H1 (cell line): ENCODE measurements at regions not wholly inside any gene's neighbourhood (a gene's known extent, or its start where the extent isn't known, plus 50 kb on each side); places are given as distances from the start of the nearest gene placed in this dataset.

Source experiments
- CTCF ChIA-PET: fragments of 300-600 bp; sonication (Branson Sonifier 250); formaldehyde crosslinking; loops from one replicate; lab custom pipeline; 2021; ENCODE audit not compliant: partially characterized antibody; lab: Charles Lee
- POLR2A ChIA-PET: fragments of 300-600 bp; sonication (Branson Sonifier 250); formaldehyde crosslinking; loops from one replicate; lab custom pipeline; 2021; ENCODE audit warnings: inconsistent platforms; ENCODE audit not compliant: partially characterized antibody; lab: Charles Lee
- DNase-seq, 2 experiments: peaks; one replicate each; pipeline versions ENCODE4 v3.0.0 to v3.0.0-alpha.2; 2010 to 2022; ENCODE audit warnings: low spot score in 2 of 2, low read depth in 1 of 2, mixed read lengths in 1 of 2
- FAIRE-seq: peaks from 2 replicates; lab custom pipeline; 2011; peaks lifted over from hg19 to GRCh38; lab: Jason Lieb, UNC
- H2AFZ ChIP-seq: 2 replicates; pipeline ENCODE4 v1.8.1; 2012; ENCODE audit warnings: low read length, inconsistent platforms
- H2AK5ac ChIP-seq: 2 replicates; pipeline ENCODE4 v1.6.1; 2013; ENCODE audit warnings: low read depth, low read length
- H2BK120ac ChIP-seq: replicated peaks from 2 replicates; pipeline ENCODE3; 2013; ENCODE audit warnings: low read depth, low read length, inconsistent platforms
- H2BK12ac ChIP-seq: 2 replicates; pipeline ENCODE4 v1.6.1; 2013; ENCODE audit warnings: low read depth, low read length
- H2BK15ac ChIP-seq: 2 replicates; pipeline ENCODE4 v1.6.1; 2013; ENCODE audit warnings: low read length
- H2BK20ac ChIP-seq: 2 replicates; pipeline ENCODE4 v1.6.1; 2013; ENCODE audit warnings: low read length
- H2BK5ac ChIP-seq: 2 replicates; pipeline ENCODE4 v1.6.1; 2013; ENCODE audit warnings: low read depth, low read length
- H3K14ac ChIP-seq: 2 replicates; pipeline ENCODE4 v1.6.1; 2013; ENCODE audit warnings: inconsistent platforms; ENCODE audit not compliant: insufficient read length
- H3K18ac ChIP-seq: 2 replicates; pipeline ENCODE4 v1.6.1; 2013; ENCODE audit warnings: low read length; ENCODE audit errors: extremely low read depth
- H3K23ac ChIP-seq: 2 replicates; pipeline ENCODE4 v1.6.1; 2013; ENCODE audit warnings: inconsistent platforms; ENCODE audit not compliant: insufficient read length
- H3K23me2 ChIP-seq: 2 replicates; pipeline ENCODE4 v1.6.1; 2013; ENCODE audit warnings: low read depth, low read length
- H3K27ac ChIP-seq: 2 replicates; pipeline ENCODE4 v1.6.1; 2011; ENCODE audit warnings: low read depth, low read length, inconsistent platforms
- H3K27me3 ChIP-seq, 4 experiments: replicated peaks in 1 of 4; 1 replicate in 1 of 4; 2 replicates in 3 of 4; pipeline versions ENCODE4 v1.6.1 to v1.8.1; 2011 to 2013; ENCODE audit warnings: low read length in 3 of 4, mild to moderate bottlenecking in 3 of 4, inconsistent platforms in 2 of 4, mixed read lengths in 2 of 4, moderate library complexity in 1 of 4; ENCODE audit not compliant: control insufficient read depth in 3 of 4, insufficient read depth in 3 of 4; ENCODE audit errors: extremely low read depth in 1 of 4
- H3K36me3 ChIP-seq, 4 experiments: 2 replicates each; pipeline versions ENCODE4 v1.6.1 to v1.8.1; 2011 to 2013; ENCODE audit warnings: mild to moderate bottlenecking in 4 of 4, low read length in 3 of 4, moderate library complexity in 2 of 4, control low read depth in 1 of 4, inconsistent platforms in 1 of 4; ENCODE audit not compliant: insufficient read depth in 4 of 4, control insufficient read depth in 2 of 4
- H3K4ac ChIP-seq: replicated peaks from 2 replicates; pipeline ENCODE3; 2013; ENCODE audit warnings: low read length, low read depth, mixed read lengths, inconsistent platforms; ENCODE audit not compliant: insufficient read length
- H3K4me1 ChIP-seq, 4 experiments: replicated peaks in 1 of 4; 1 replicate in 1 of 4; 2 replicates in 3 of 4; pipeline versions ENCODE4 v1.6.1 to v1.8.1; 2011 to 2013; ENCODE audit warnings: low read length in 3 of 4, inconsistent platforms in 2 of 4, mixed read lengths in 1 of 4; ENCODE audit not compliant: insufficient read depth in 4 of 4, control insufficient read depth in 3 of 4
- H3K4me2 ChIP-seq, 2 experiments: 2 replicates each; pipeline versions ENCODE4 v1.6.1 to v1.8.1; 2011 to 2013; ENCODE audit warnings: low read depth in 2 of 2, low read length in 2 of 2, control low read depth in 1 of 2, inconsistent platforms in 1 of 2, mild to moderate bottlenecking in 1 of 2; ENCODE audit not compliant: insufficient read depth in 1 of 2
- H3K4me3 ChIP-seq, 4 experiments: fragments of 200-600, 300-600 bp in 1 of 4; sonication (generic), shearing (Covaris generic), sonication (Bioruptor Twin) in 1 of 4; 2 replicates each; pipeline versions ENCODE4 v1.5.1 to v1.8.1; 2011 to 2016; ENCODE audit warnings: low read length in 4 of 4, low read depth in 3 of 4, control low read depth in 2 of 4, inconsistent platforms in 2 of 4, mild to moderate bottlenecking in 2 of 4, mixed read lengths in 1 of 4, moderate library complexity in 1 of 4; ENCODE audit not compliant: insufficient read depth in 2 of 4; ENCODE audit errors: extremely low read depth in 1 of 4
- H3K56ac ChIP-seq: replicated peaks from 2 replicates; pipeline ENCODE3; 2013; ENCODE audit warnings: low read depth, mild to moderate bottlenecking, mixed read lengths, low read length, inconsistent platforms; ENCODE audit not compliant: insufficient read length
- H3K79me1 ChIP-seq: 2 replicates; pipeline ENCODE4 v1.6.1; 2013; ENCODE audit warnings: low read depth, low read length, control low read depth
- H3K79me2 ChIP-seq, 2 experiments: 2 replicates each; pipeline versions ENCODE4 v1.6.1 to v1.8.1; 2012 to 2013; ENCODE audit warnings: low read length in 2 of 2, mild to moderate bottlenecking in 2 of 2, inconsistent platforms in 1 of 2; ENCODE audit not compliant: insufficient read depth in 2 of 2, control insufficient read depth in 1 of 2
- H3K9ac ChIP-seq, 4 experiments: replicated peaks in 1 of 4; 1 replicate in 1 of 4; 2 replicates in 3 of 4; pipeline versions ENCODE4 v1.6.1 to v1.8.1; 2011 to 2013; ENCODE audit warnings: low read depth in 3 of 4, low read length in 3 of 4, control low read depth in 2 of 4, mild to moderate bottlenecking in 2 of 4, moderate library complexity in 2 of 4, inconsistent platforms in 1 of 4; ENCODE audit errors: extremely low read depth in 1 of 4
- H3K9me3 ChIP-seq, 2 experiments: 2 replicates each; pipeline versions ENCODE4 v1.6.1 to v1.8.1; 2012 to 2013; ENCODE audit warnings: mild to moderate bottlenecking in 2 of 2, moderate library complexity in 2 of 2, control low read depth in 1 of 2, inconsistent platforms in 1 of 2, low read depth in 1 of 2, low read length in 1 of 2, mixed read lengths in 1 of 2; ENCODE audit not compliant: insufficient read depth in 2 of 2
- H4K20me1 ChIP-seq, 2 experiments: replicated peaks in 1 of 2; 2 replicates each; pipeline versions ENCODE3 to v1.8.1; 2011 to 2013; ENCODE audit warnings: inconsistent platforms in 2 of 2, low read length in 2 of 2, mild to moderate bottlenecking in 1 of 2; ENCODE audit not compliant: insufficient read depth in 2 of 2, control insufficient read depth in 1 of 2
- H4K5ac ChIP-seq: 2 replicates; pipeline ENCODE4 v1.6.1; 2013; ENCODE audit warnings: low read length, low read depth, mixed read lengths, inconsistent platforms; ENCODE audit not compliant: insufficient read length
- H4K8ac ChIP-seq: 2 replicates; pipeline ENCODE4 v1.8.0; 2013; ENCODE audit warnings: mild to moderate bottlenecking, moderate library complexity, low read length, inconsistent platforms; ENCODE audit not compliant: insufficient read depth; ENCODE audit errors: extremely low read depth
- H4K91ac ChIP-seq: replicated peaks from 2 replicates; pipeline ENCODE3; 2013; ENCODE audit warnings: low read length, mixed read lengths, inconsistent platforms; ENCODE audit not compliant: insufficient read length
- CREB1 ChIP-seq: IDR thresholded peaks from 2 replicates; pipeline ENCODE4 v1.6.1; 2012; ENCODE audit warnings: inconsistent platforms
- GTF2F1 ChIP-seq: IDR thresholded peaks from 2 replicates; pipeline ENCODE4 v1.6.1; 2012; ENCODE audit warnings: low read depth, low read length, improper control_type of control experiment, borderline replicate concordance
- HDAC2 ChIP-seq, 2 experiments: fragments of 300-600 bp in 1 of 2; sonication (generic) in 1 of 2; IDR thresholded peaks; 2 replicates each; pipeline ENCODE4 v1.6.1; 2011 to 2012; ENCODE audit warnings: low read depth in 2 of 2, low read length in 2 of 2, mild to moderate bottlenecking in 2 of 2, moderate library complexity in 2 of 2, borderline replicate concordance in 1 of 2, inconsistent platforms in 1 of 2
- POU5F1 ChIP-seq: IDR thresholded peaks from 2 replicates; pipeline ENCODE4 v1.6.1; 2011; ENCODE audit warnings: low read depth, mild to moderate bottlenecking, low read length, moderate library complexity
- RFX5 ChIP-seq: IDR thresholded peaks from 2 replicates; pipeline ENCODE4 v1.6.1; 2011; ENCODE audit warnings: low read depth, low read length, improper control_type of control experiment, borderline replicate concordance
- SP1 ChIP-seq: IDR thresholded peaks from 2 replicates; pipeline ENCODE4 v1.6.1; 2011; ENCODE audit warnings: low read depth, low read length
- TCF12 ChIP-seq: IDR thresholded peaks from 2 replicates; pipeline ENCODE4 v1.6.1; 2011; ENCODE audit warnings: low read depth, mild to moderate bottlenecking, low read length
- WGBS, 2 experiments: shearing (Covaris generic) in 1 of 2; methylation state at CpG; one replicate each; pipeline versions ENCODE4 v1.1.6 to v1.1.7; 2013 to 2015; ENCODE audit warnings: low lambda C conversion rate in 2 of 2, mixed read lengths in 2 of 2, inconsistent platforms in 1 of 2, low coverage in 1 of 2, missing lambda C conversion rate in 1 of 2; ENCODE audit not compliant: insufficient replicate concordance in 2 of 2, insufficient coverage in 1 of 2, insufficient read length in 1 of 2; ENCODE audit errors: extremely low coverage in 1 of 2, missing lambda C conversion rate in 1 of 2; 5-methylcytosine and 5-hydroxymethylcytosine counted together

DNA sequence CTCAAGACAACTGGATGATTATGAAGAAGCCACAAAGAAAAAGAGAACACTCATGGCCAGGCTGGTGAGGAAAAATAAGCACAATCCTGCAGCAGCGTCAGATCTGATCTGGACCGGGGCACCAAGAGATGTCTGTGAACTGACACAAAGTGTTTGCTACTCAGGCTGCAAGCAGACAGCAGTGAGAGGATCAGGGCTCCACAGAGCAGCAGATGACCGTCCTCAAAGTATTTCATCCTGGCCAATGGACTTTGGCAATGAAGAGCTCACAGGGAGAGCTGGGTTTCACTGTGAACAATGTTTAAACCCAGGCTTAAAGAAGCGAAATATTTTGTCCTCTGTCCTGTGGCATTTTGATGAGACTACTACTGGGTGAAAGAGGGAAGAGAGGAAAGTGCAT lies 299.2 kb downstream of the GPATCH2 start:
- Histone ChIP-seq H3K18ac (no peak overlapping the region), H3K9ac (no peak overlapping the region), H3K4ac (no peak overlapping the region), H3K27ac (no peak overlapping the region), H2BK5ac (no peak overlapping the region), H2AK5ac (no peak overlapping the region), H3K56ac (no peak overlapping the region), H2BK12ac (no peak overlapping the region), H3K27me3 (no peaks in the 10 kb centered on the region), H4K91ac (no peak overlapping the region), H4K5ac (no peak overlapping the region), H3K23me2 (no peaks in the 10 kb centered on the region), H3K79me1 (no peaks in the 10 kb centered on the region), H2BK20ac (no peak overlapping the region), H3K4me3 (no peak overlapping the region), H4K8ac (no peak overlapping the region), H2BK15ac (no peak overlapping the region), H2AFZ (no peak overlapping the region), H3K36me3 (no peaks in the 10 kb centered on the region), H3K23ac (no peak overlapping the region), H3K14ac (no peak overlapping the region), H3K4me1 (no peaks in the 10 kb centered on the region), H3K4me2 (no peak overlapping the region), H3K9me3 (peaks cover 8 to 12% of the 10 kb centered on the region in 2 experiments), H3K79me2 (no peaks in the 10 kb centered on the region), H2BK120ac (no peak overlapping the region), H4K20me1 (no peaks in the 10 kb centered on the region)
- ChIA-PET POLR2A (interaction anchor here (0.5 kb wide), 1 partner anchor 1701 kb away, joined by 3 read pairs; no protein-coding TSS in a partner anchor), CTCF (interaction anchor here (0.9 to 2.9 kb wide), 6 partner anchors 8 to 670 kb away, joined by 3 to 17 read pairs (median 4); no protein-coding TSS in a partner anchor)
- no peak for TF ChIP-seq POU5F1
- TF ChIP-seq SP1: no peak
- no peak for TF ChIP-seq GTF2F1
- no peak for TF ChIP-seq HDAC2 (IDR thresholded peaks at IDR 0.05; ENCODE audit: borderline replicate concordance in 1 of 2, low read depth in 2 of 2, low read length in 2 of 2)
- TF ChIP-seq TCF12: no peak
- no peak for TF ChIP-seq CREB1
- TF ChIP-seq RFX5: no peak
- DNase-seq (no peak), FAIRE-seq (no peak)
- 73% methylated on average over 4 of the region's 4 CpGs; no CpG with 5 or more reads in 1 of the 2 experiments for WGBS, 2 experiments
